ENCODE measurements at regions not wholly inside any gene's neighbourhood (a gene's known extent, or its start where the extent isn't known, plus 50 kb on each side); places are given as distances from the start of the nearest gene placed in this dataset.

DNA sequence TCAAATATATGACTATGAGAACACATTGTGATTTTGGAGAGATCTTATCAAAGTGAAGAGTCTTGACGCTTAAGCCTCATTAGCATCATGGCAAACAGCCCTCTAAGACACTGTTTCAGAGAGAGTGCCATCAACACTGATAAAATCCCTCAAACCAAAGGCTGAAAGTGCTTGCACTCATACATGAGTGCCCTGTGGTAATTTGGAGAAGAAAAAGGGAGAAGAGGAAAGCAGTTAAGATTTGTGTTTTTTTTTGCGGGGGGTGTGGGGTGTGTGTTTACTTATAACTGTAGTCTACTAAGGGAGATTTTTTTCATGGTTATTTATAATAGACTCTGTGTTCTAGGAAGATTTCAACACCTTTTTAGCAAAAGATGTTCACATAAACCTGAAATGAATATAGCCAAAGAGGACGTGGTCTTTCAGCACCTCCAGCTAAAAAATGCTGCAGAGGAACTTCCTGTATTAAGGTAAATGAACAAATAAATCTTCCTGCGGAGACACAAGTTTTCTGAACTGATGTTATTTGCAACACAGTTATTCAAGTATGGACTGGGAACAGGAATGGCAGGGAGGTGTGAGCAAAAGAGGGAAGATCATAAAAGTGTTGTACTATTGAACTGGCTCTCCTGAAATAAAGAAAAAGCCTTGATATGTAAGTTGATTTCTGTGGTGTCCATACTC lies 81.9 kb upstream of the TGFBR2 start:
- no peak for TF ChIP-seq POLR2A (IDR thresholded peaks at IDR 0.05; ENCODE audit: low read length)
- no peak for TF ChIP-seq GATA1 (IDR thresholded peaks at IDR 0.05; ENCODE audit: low read depth, low read length)
